Liver (tissue), 8 donors: ENCODE measurements at regions not wholly inside any gene's neighbourhood (a gene's known extent, or its start where the extent isn't known, plus 50 kb on each side); places are given as distances from the start of the nearest gene placed in this dataset.

Experiments
- DNase-seq: peaks from one replicate; pipeline ENCODE4 v3.0.0-alpha.2; 2017; ENCODE audit warnings: low spot score
- H3K27ac ChIP-seq, 2 donors: one replicate each; pipeline ENCODE4 v1.7.0; 2013; ENCODE audit warnings: inconsistent platforms in 2 of 2, low read length in 2 of 2, control low read depth in 1 of 2, low read depth in 1 of 2, mild to moderate bottlenecking in 1 of 2
- H3K27me3 ChIP-seq, 4 donors: one replicate each; pipeline versions ENCODE4 v1.6.1 to v1.7.0; 2013; ENCODE audit warnings: low read length in 3 of 4, inconsistent platforms in 1 of 4, mild to moderate bottlenecking in 1 of 4, moderate library complexity in 1 of 4; ENCODE audit not compliant: control insufficient read depth in 4 of 4, insufficient read depth in 4 of 4
- H3K36me3 ChIP-seq, 4 donors: one replicate each; pipeline versions ENCODE4 v1.6.1 to v1.7.0; 2013; ENCODE audit warnings: low read length in 3 of 4, mild to moderate bottlenecking in 3 of 4, low read depth in 1 of 4, moderate library complexity in 1 of 4; ENCODE audit not compliant: control insufficient read depth in 4 of 4, insufficient read depth in 3 of 4
- H3K4me1 ChIP-seq, 4 donors: one replicate each; pipeline versions ENCODE4 v1.6.1 to v1.7.0; 2013; ENCODE audit warnings: low read length in 3 of 4, mild to moderate bottlenecking in 3 of 4, moderate library complexity in 1 of 4; ENCODE audit not compliant: control insufficient read depth in 4 of 4, insufficient read depth in 4 of 4
- H3K4me3 ChIP-seq, 3 donors: one replicate each; pipeline versions ENCODE4 v1.6.1 to v1.7.0; 2013; ENCODE audit warnings: low read length in 3 of 3, control low read depth in 1 of 3, low read depth in 1 of 3, mild to moderate bottlenecking in 1 of 3
- H3K9ac ChIP-seq, 2 donors: one replicate each; pipeline ENCODE4 v1.7.0; 2013; ENCODE audit warnings: low read length in 2 of 2, mild to moderate bottlenecking in 2 of 2, moderate library complexity in 2 of 2, control low read depth in 1 of 2, low read depth in 1 of 2
- H3K9me3 ChIP-seq, 4 donors: one replicate each; pipeline versions ENCODE4 v1.6.1 to v1.7.0; 2013; ENCODE audit warnings: low read length in 3 of 4; ENCODE audit not compliant: control insufficient read depth in 4 of 4
- FOXA1 ChIP-seq: IDR thresholded peaks from 2 replicates; pipeline ENCODE4 v1.6.1; 2016; ENCODE audit warnings: antibody characterized with exemption
- FOXA2 ChIP-seq: IDR thresholded peaks from 2 replicates; pipeline ENCODE4 v1.6.1; 2016; ENCODE audit warnings: antibody characterized with exemption
- GABPA ChIP-seq, 2 donors: IDR thresholded peaks in 1 of 2; conservative IDR thresholded peaks in 1 of 2; 2 replicates each; pipeline ENCODE4 v1.6.1; 2016; ENCODE audit warnings: antibody characterized with exemption in 2 of 2, mild to moderate bottlenecking in 1 of 2, moderate library complexity in 1 of 2
- HNF4A ChIP-seq, 2 donors: conservative IDR thresholded peaks; 2 replicates each; pipeline ENCODE4 v1.6.1; 2016; ENCODE audit warnings: antibody characterized with exemption in 2 of 2, mild to moderate bottlenecking in 2 of 2
- JUND ChIP-seq, 2 donors: IDR thresholded peaks; 2 replicates each; pipeline ENCODE4 v1.6.1; 2016; ENCODE audit warnings: antibody characterized with exemption in 2 of 2
- MAX ChIP-seq: IDR thresholded peaks from 2 replicates; pipeline ENCODE4 v1.6.1; 2016; ENCODE audit warnings: antibody characterized with exemption
- RAD21 ChIP-seq, 2 donors: IDR thresholded peaks; 2 replicates each; pipeline ENCODE4 v1.6.1; 2016; ENCODE audit warnings: antibody characterized with exemption in 2 of 2, mild to moderate bottlenecking in 2 of 2
- TAF1 ChIP-seq: conservative IDR thresholded peaks from 2 replicates; pipeline ENCODE4 v1.6.1; 2016; ENCODE audit warnings: antibody characterized with exemption, mild to moderate bottlenecking
- YY1 ChIP-seq: IDR thresholded peaks from 2 replicates; pipeline ENCODE4 v1.6.1; 2016; ENCODE audit warnings: antibody characterized with exemption, mild to moderate bottlenecking
- ZBTB33 ChIP-seq: IDR thresholded peaks from 2 replicates; pipeline ENCODE4 v1.6.1; 2016; ENCODE audit warnings: antibody characterized with exemption
- WGBS: extraction: QIAGEN DNeasy Blood & Tissue Kit; methylation state at CpG from one replicate; pipeline ENCODE4 v1.1.7; 2013; 5-methylcytosine and 5-hydroxymethylcytosine counted together
- TF ChIP-seq, protein P1 (sequence below): IDR thresholded peaks from 2 replicates; pipeline ENCODE4 v1.6.1; 2016; ENCODE audit warnings: antibody characterized with exemption
- TF ChIP-seq, protein P2 (sequence below): IDR thresholded peaks from 2 replicates; pipeline ENCODE4 v1.6.1; 2016; ENCODE audit warnings: antibody characterized with exemption, mild to moderate bottlenecking
- TF ChIP-seq, protein P3 (sequence below): fragments of 150-350 bp; IDR thresholded peaks from 2 replicates; pipeline ENCODE4 v1.5.1; 2017; ENCODE audit warnings: improper control_type of control experiment, low read depth, low read length; ENCODE audit not compliant: missing input control
- donor health status: healthy.
- donor health status: healthy.
- donor health status: healthy.
- donor health status: healthy.
- donor health status: healthy.

GRCh38 chr7:18174996-18175395 is 147.3 kb upstream of the PRPS1L1 start:
- no peaks in the 10 kb centered on the region for H3K36me3 ChIP-seq

More at GRCh38 chr7:18174996-18175395, 147.3 kb upstream of the PRPS1L1 start:
- Histone ChIP-seq H3K4me3 (no peak overlapping the region), H3K4me1 (no peaks in the 10 kb centered on the region), H3K9ac (no peak overlapping the region), H3K9me3 (no peaks in the 10 kb centered on the region), H3K27ac (no peak overlapping the region), H3K27me3 (no peaks in the 10 kb centered on the region)
- whole genome bisulfite sequencing = 78% methylated on average over 7 of the region's 7 CpGs
- TF ChIP-seq GABPA (IDR thresholded peaks at IDR 0.05 in 1 of 2, conservative IDR thresholded peaks at IDR 0.05 in 1 of 2) = no peak
- no peak for TF ChIP-seq ZBTB33
- no peak for TF ChIP-seq RAD21 (IDR thresholded peaks at IDR 0.05)
- TF ChIP-seq, protein P1, sequence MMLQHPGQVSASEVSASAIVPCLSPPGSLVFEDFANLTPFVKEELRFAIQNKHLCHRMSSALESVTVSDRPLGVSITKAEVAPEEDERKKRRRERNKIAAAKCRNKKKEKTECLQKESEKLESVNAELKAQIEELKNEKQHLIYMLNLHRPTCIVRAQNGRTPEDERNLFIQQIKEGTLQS = no peak
- no peak for TF ChIP-seq HNF4A (conservative IDR thresholded peaks at IDR 0.05)
- TF ChIP-seq, protein P2, sequence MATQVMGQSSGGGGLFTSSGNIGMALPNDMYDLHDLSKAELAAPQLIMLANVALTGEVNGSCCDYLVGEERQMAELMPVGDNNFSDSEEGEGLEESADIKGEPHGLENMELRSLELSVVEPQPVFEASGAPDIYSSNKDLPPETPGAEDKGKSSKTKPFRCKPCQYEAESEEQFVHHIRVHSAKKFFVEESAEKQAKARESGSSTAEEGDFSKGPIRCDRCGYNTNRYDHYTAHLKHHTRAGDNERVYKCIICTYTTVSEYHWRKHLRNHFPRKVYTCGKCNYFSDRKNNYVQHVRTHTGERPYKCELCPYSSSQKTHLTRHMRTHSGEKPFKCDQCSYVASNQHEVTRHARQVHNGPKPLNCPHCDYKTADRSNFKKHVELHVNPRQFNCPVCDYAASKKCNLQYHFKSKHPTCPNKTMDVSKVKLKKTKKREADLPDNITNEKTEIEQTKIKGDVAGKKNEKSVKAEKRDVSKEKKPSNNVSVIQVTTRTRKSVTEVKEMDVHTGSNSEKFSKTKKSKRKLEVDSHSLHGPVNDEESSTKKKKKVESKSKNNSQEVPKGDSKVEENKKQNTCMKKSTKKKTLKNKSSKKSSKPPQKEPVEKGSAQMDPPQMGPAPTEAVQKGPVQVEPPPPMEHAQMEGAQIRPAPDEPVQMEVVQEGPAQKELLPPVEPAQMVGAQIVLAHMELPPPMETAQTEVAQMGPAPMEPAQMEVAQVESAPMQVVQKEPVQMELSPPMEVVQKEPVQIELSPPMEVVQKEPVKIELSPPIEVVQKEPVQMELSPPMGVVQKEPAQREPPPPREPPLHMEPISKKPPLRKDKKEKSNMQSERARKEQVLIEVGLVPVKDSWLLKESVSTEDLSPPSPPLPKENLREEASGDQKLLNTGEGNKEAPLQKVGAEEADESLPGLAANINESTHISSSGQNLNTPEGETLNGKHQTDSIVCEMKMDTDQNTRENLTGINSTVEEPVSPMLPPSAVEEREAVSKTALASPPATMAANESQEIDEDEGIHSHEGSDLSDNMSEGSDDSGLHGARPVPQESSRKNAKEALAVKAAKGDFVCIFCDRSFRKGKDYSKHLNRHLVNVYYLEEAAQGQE = no peak
- no peak for TF ChIP-seq TAF1
- no peak for TF ChIP-seq JUND (IDR thresholded peaks at IDR 0.05)
- TF ChIP-seq, protein P3, sequence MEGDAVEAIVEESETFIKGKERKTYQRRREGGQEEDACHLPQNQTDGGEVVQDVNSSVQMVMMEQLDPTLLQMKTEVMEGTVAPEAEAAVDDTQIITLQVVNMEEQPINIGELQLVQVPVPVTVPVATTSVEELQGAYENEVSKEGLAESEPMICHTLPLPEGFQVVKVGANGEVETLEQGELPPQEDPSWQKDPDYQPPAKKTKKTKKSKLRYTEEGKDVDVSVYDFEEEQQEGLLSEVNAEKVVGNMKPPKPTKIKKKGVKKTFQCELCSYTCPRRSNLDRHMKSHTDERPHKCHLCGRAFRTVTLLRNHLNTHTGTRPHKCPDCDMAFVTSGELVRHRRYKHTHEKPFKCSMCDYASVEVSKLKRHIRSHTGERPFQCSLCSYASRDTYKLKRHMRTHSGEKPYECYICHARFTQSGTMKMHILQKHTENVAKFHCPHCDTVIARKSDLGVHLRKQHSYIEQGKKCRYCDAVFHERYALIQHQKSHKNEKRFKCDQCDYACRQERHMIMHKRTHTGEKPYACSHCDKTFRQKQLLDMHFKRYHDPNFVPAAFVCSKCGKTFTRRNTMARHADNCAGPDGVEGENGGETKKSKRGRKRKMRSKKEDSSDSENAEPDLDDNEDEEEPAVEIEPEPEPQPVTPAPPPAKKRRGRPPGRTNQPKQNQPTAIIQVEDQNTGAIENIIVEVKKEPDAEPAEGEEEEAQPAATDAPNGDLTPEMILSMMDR = no peak
- no peak for TF ChIP-seq YY1
- no peak for TF ChIP-seq FOXA1
- TF ChIP-seq MAX = no peak
- no peak for TF ChIP-seq FOXA2
- no peak for DNase-seq
